OCI-LY7 (cell line): ENCODE measurements at regions not wholly inside any gene's neighbourhood (a gene's known extent, or its start where the extent isn't known, plus 50 kb on each side); places are given as distances from the start of the nearest gene placed in this dataset.
"Not testable (repeated sequence)": the region's sequence is repeated elsewhere in the genome, so short reads cannot be mapped to it uniquely, and the experiment has no call there.

Experiments used
- BruUV-seq: library from RNA; stranded (reverse); fragments of 400-500 nt; replicated peaks from 2 replicates; lab custom pipeline; 2021; lab: Mats Ljungman, UMichigan
- CTCF ChIA-PET: fragments of 300-600 bp; sonication (Branson Sonifier 250); formaldehyde crosslinking; loops from one replicate; lab custom pipeline; 2022; ENCODE audit warnings: antibody characterized with exemption; ENCODE audit not compliant: unreplicated experiment; lab: Charles Lee
- POLR2A ChIA-PET: fragments of 300-600 bp; sonication (Branson Sonifier 250); formaldehyde crosslinking; loops from one replicate; lab custom pipeline; 2022; ENCODE audit warnings: antibody characterized with exemption; lab: Charles Lee
- DNase-seq: peaks from one replicate; pipeline ENCODE4 v3.0.0-alpha.2; 2015; ENCODE audit warnings: low spot score
- H2AFZ ChIP-seq: fragments of 200-600 bp; sonication (generic), shearing (Covaris generic); 2 replicates; pipeline ENCODE4 v1.6.1; 2014; ENCODE audit warnings: mild to moderate bottlenecking, antibody characterized with exemption, low read length, moderate library complexity
- H3K27ac ChIP-seq: fragments of 200-600 bp; sonication (generic); 2 replicates; pipeline ENCODE4 v1.5.1; 2014; ENCODE audit warnings: mixed run types, low read depth, mild to moderate bottlenecking, moderate library complexity, low read length, inconsistent platforms; ENCODE audit not compliant: poor library complexity, severe bottlenecking
- H3K36me3 ChIP-seq: fragments of 200-600 bp; sonication (generic); 2 replicates; pipeline ENCODE4 v1.6.1; 2014; ENCODE audit warnings: mild to moderate bottlenecking, antibody characterized with exemption, low read length, moderate library complexity, mixed read lengths; ENCODE audit not compliant: insufficient read depth
- H3K4me1 ChIP-seq: fragments of 200-600 bp; sonication (generic); 2 replicates; pipeline ENCODE4 v1.5.1; 2014; ENCODE audit warnings: mild to moderate bottlenecking, low read length; ENCODE audit not compliant: insufficient read depth, poor library complexity, severe bottlenecking
- H3K4me2 ChIP-seq: fragments of 200-600 bp; sonication (generic); 2 replicates; pipeline ENCODE4 v1.6.1; 2014; ENCODE audit warnings: mild to moderate bottlenecking, low read length
- H3K4me3 ChIP-seq: fragments of 200-600 bp; sonication (generic); 2 replicates; pipeline ENCODE4 v1.5.1; 2014; ENCODE audit warnings: mild to moderate bottlenecking, low read depth, low read length; ENCODE audit not compliant: poor library complexity, severe bottlenecking
- H3K79me2 ChIP-seq: fragments of 200-600 bp; sonication (generic); 2 replicates; pipeline ENCODE4 v1.6.1; 2016; ENCODE audit warnings: low read depth, mild to moderate bottlenecking, low read length, moderate library complexity, mixed read lengths; ENCODE audit not compliant: insufficient read depth
- H3K9me2 ChIP-seq: fragments of 200-600 bp; sonication (generic); 2 replicates; pipeline ENCODE4 v1.6.1; 2016; ENCODE audit warnings: mild to moderate bottlenecking, low read length, mixed read lengths; ENCODE audit not compliant: insufficient read depth
- H3K9me3 ChIP-seq: fragments of 200-600 bp; sonication (generic); 2 replicates; pipeline ENCODE4 v1.6.1; 2014; ENCODE audit warnings: mild to moderate bottlenecking, mixed run types, low read length, mixed read lengths
- H4K20me1 ChIP-seq: fragments of 200-600 bp; sonication (generic); 2 replicates; pipeline ENCODE4 v1.6.1; 2014; ENCODE audit warnings: mild to moderate bottlenecking, antibody characterized with exemption, low read length, moderate library complexity, mixed read lengths; ENCODE audit not compliant: insufficient read depth
- CTCF ChIP-seq: fragments of 200-600 bp; sonication (generic); conservative IDR thresholded peaks from 2 replicates; pipeline ENCODE4 v1.5.1; 2014; ENCODE audit warnings: mild to moderate bottlenecking, antibody characterized with exemption, low read length, moderate library complexity, mixed read lengths
- EZH2phosphoT487 ChIP-seq: fragments of 200-600 bp; sonication (generic); IDR thresholded peaks from 2 replicates; pipeline ENCODE4 v1.6.1; 2018; ENCODE audit warnings: low read depth, borderline replicate concordance, mild to moderate bottlenecking, mixed run types, antibody characterized with exemption, low read length, moderate library complexity, mixed read lengths
- intact Hi-C: fragments of 100-400 bp; cut with micrococcal nuclease; formaldehyde crosslinking; loops from one replicate; pipeline ENCODE4 v1.10.0; 2022; ENCODE audit not compliant: unreplicated experiment

GRCh38 chrX:45506149-45506730, 305.6 kb upstream of the DIPK2B start:
- no peaks in the 10 kb centered on the region for H3K9me2 ChIP-seq
- no peak overlapping the region for H3K4me2 ChIP-seq
- H3K9me3 ChIP-seq: no peaks in the 10 kb centered on the region
- H3K4me3 ChIP-seq: no peak overlapping the region
- intact Hi-C loops: no loop called here
- no peaks in the 10 kb centered on the region for H3K4me1 ChIP-seq
- H3K27ac ChIP-seq: no peak overlapping the region
- H3K79me2 ChIP-seq: no peaks in the 10 kb centered on the region
- no peak for TF ChIP-seq EZH2phosphoT487
- TF ChIP-seq CTCF: no peak
- POLR2A ChIA-PET: no interaction called here
- no peaks in the 10 kb centered on the region for H4K20me1 ChIP-seq
- DNase-seq: no peak
- no peak overlapping the region for H2AFZ ChIP-seq
- BruUV-seq: no TSS peak
- CTCF ChIA-PET: no interaction called here
- H3K36me3 ChIP-seq: no peaks in the 10 kb centered on the region

DNA sequence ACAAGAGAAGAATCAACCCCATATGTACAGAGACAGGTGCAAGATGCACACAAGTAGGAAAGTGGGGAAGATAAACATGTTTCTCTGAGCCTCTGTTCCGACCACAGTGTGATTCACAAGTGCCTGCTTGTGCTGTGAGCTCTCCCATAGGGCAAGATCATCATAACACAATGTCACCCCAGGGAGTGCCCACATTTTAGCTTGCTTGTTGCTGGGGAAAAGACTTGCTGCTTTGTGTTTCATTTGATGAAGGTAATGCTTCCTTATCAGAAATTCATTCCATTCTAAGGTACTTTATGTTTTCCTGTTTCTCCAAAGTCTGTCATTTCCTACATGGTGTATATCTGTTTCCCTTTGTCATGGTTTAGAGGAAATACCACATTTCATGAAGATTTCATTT, 304.5 kb upstream of the DIPK2B start:
- Histone ChIP-seq H3K27ac (no peak overlapping the region), H3K79me2 (no peaks in the 10 kb centered on the region), H3K9me2 (no peaks in the 10 kb centered on the region), H3K4me2 (no peak overlapping the region), H2AFZ (no peak overlapping the region), H3K9me3 (no peaks in the 10 kb centered on the region), H4K20me1 (no peaks in the 10 kb centered on the region), H3K4me3 (no peak overlapping the region), H3K4me1 (no peaks in the 10 kb centered on the region), H3K36me3 (no peaks in the 10 kb centered on the region)
- ChIA-PET POLR2A (no interaction called here), CTCF (no interaction called here)
- DNase-seq: no peak
- no TSS peak for BruUV-seq
- intact Hi-C loops: no loop called here
- no peak for TF ChIP-seq EZH2phosphoT487

GRCh38 chrX:45503787-45504362, 303.2 kb upstream of the DIPK2B start:
- H3K27ac ChIP-seq, POLR2A ChIA-PET, H3K9me3 ChIP-seq, H3K4me3 ChIP-seq, H3K4me1 ChIP-seq, H3K9me2 ChIP-seq, CTCF ChIA-PET, H3K4me2 ChIP-seq, H2AFZ ChIP-seq, H3K79me2 ChIP-seq, H4K20me1 ChIP-seq, BruUV-seq, DNase-seq, intact Hi-C loops, H3K36me3 ChIP-seq: not testable (repeated sequence)
